Neural progenitor cell (in vitro differentiated cells): ENCODE measurements at regions not wholly inside any gene's neighbourhood (a gene's known extent, or its start where the extent isn't known, plus 50 kb on each side); places are given as distances from the start of the nearest gene placed in this dataset.

Experiments used
- CTCF ChIP-seq: fragments of 200-600 bp; sonication (generic); IDR thresholded peaks from 2 replicates; pipeline ENCODE4 v1.5.1; 2017; ENCODE audit warnings: antibody characterized with exemption, mild to moderate bottlenecking
- EZH2 ChIP-seq: fragments of 200-600 bp; sonication (generic); IDR thresholded peaks from 2 replicates; pipeline ENCODE4 v1.6.1; 2017; ENCODE audit warnings: antibody characterized with exemption, mild to moderate bottlenecking, moderate library complexity
- EZH2phosphoT487 ChIP-seq: fragments of 200-600 bp; sonication (generic); IDR thresholded peaks from 2 replicates; pipeline ENCODE4 v1.6.1; 2017; ENCODE audit warnings: antibody characterized with exemption

- no peak for TF ChIP-seq CTCF
- TF ChIP-seq EZH2 = no peak
- no peak for TF ChIP-seq EZH2phosphoT487
Measured at GRCh38 chr2:83991992-83992391, 467.1 kb downstream of the SUCLG1 start.
